SK-N-SH treated with all-trans-retinoic acid at 6 μM for 48 hours (cell line): ENCODE measurements at regions not wholly inside any gene's neighbourhood (a gene's known extent, or its start where the extent isn't known, plus 50 kb on each side); places are given as distances from the start of the nearest gene placed in this dataset.

Experiments
- ATAC-seq: fragments of 200-7000 bp; cut with Tn5 transposase; 3 replicates; pipeline ENCODE4 v1.9.1; 2020; ENCODE audit warnings: mild to moderate bottlenecking, moderate library complexity
- ARNTL ChIP-seq: fragments of 450-650 bp; formaldehyde crosslinking; IDR thresholded peaks from 2 replicates; pipeline ENCODE4 v1.5.0; 2020; ENCODE audit warnings: low read depth, mild to moderate bottlenecking, moderate library complexity, borderline replicate concordance
- BACH2 ChIP-seq: fragments of 250-450 bp; sonication (Bioruptor Pico); IDR thresholded peaks from 2 replicates; pipeline ENCODE4 v1.9.0; 2021; ENCODE audit warnings: mild to moderate bottlenecking, borderline replicate concordance
- CSDC2 ChIP-seq: fragments of 250-450 bp; sonication (Bioruptor Pico); IDR thresholded peaks from 2 replicates; pipeline ENCODE4 v1.5.0; 2020; ENCODE audit warnings: mild to moderate bottlenecking, moderate library complexity
- ESRRG ChIP-seq: fragments of 250-450 bp; sonication (Bioruptor Pico); IDR thresholded peaks from 2 replicates; pipeline ENCODE4 v1.6.1; 2021; ENCODE audit warnings: mild to moderate bottlenecking
- GLIS3 ChIP-seq: fragments of 250-450 bp; sonication (Bioruptor Pico); IDR thresholded peaks from 2 replicates; pipeline ENCODE4 v1.5.0; 2020; ENCODE audit warnings: mild to moderate bottlenecking, moderate library complexity
- ISL1 ChIP-seq: fragments of 250-450 bp; sonication (Bioruptor Pico); IDR thresholded peaks from 2 replicates; pipeline ENCODE4 v2.1.2; 2022; ENCODE audit warnings: mild to moderate bottlenecking, moderate library complexity
- OSR1 ChIP-seq: fragments of 250-450 bp; sonication (Bioruptor Pico); IDR thresholded peaks from 2 replicates; pipeline ENCODE4 v1.8.0; 2022; ENCODE audit warnings: moderate library complexity, mild to moderate bottlenecking, inconsistent platforms
- PATZ1 ChIP-seq: fragments of 250-450 bp; sonication (Bioruptor Pico); IDR thresholded peaks from 2 replicates; pipeline ENCODE4 v1.8.0; 2020; ENCODE audit warnings: mild to moderate bottlenecking, moderate library complexity, borderline replicate concordance
- POU6F1 ChIP-seq: fragments of 250-450 bp; sonication (Bioruptor Pico); IDR thresholded peaks from 2 replicates; pipeline ENCODE4 v1.8.0; 2021; ENCODE audit warnings: low read depth, mild to moderate bottlenecking, moderate library complexity, borderline replicate concordance
- PPARA ChIP-seq: fragments of 250-450 bp; sonication (Bioruptor Pico); IDR thresholded peaks from 2 replicates; pipeline ENCODE4 v1.5.0; 2020; ENCODE audit warnings: mild to moderate bottlenecking, borderline replicate concordance
- RARB ChIP-seq: fragments of 250-450 bp; sonication (Bioruptor Pico); IDR thresholded peaks from 2 replicates; pipeline ENCODE4 v1.8.0; 2021; ENCODE audit warnings: mild to moderate bottlenecking, moderate library complexity
- SNAI2 ChIP-seq: fragments of 250-450 bp; sonication (Bioruptor Pico); IDR thresholded peaks from 2 replicates; pipeline ENCODE4 v1.5.0; 2020; ENCODE audit warnings: mild to moderate bottlenecking, moderate library complexity
- TCF4 ChIP-seq: fragments of 250-450 bp; sonication (Bioruptor Pico); IDR thresholded peaks from 2 replicates; pipeline ENCODE4 v1.8.0; 2021; ENCODE audit warnings: mild to moderate bottlenecking, moderate library complexity, borderline replicate concordance
- TOX ChIP-seq: fragments of 250-450 bp; sonication (Bioruptor Pico); IDR thresholded peaks from 2 replicates; pipeline ENCODE4 v1.8.0; 2021; ENCODE audit warnings: mild to moderate bottlenecking, moderate library complexity, borderline replicate concordance
- TSHZ2 ChIP-seq: fragments of 250-450 bp; sonication (Bioruptor Pico); IDR thresholded peaks from 2 replicates; pipeline ENCODE4 v1.5.0; 2020; ENCODE audit warnings: mild to moderate bottlenecking, moderate library complexity
- ZC3H10 ChIP-seq: fragments of 250-450 bp; sonication (Bioruptor Pico); IDR thresholded peaks from 2 replicates; pipeline ENCODE4 v1.5.1; 2021; ENCODE audit warnings: mild to moderate bottlenecking, moderate library complexity
- ZFP3 ChIP-seq: fragments of 250-450 bp; sonication (Bioruptor Pico); IDR thresholded peaks from 2 replicates; pipeline ENCODE4 v1.5.0; 2020; ENCODE audit warnings: mild to moderate bottlenecking, moderate library complexity
- ZFP30 ChIP-seq: fragments of 450-650 bp; formaldehyde crosslinking; IDR thresholded peaks from 2 replicates; pipeline ENCODE4 v1.5.0; 2022; ENCODE audit warnings: mild to moderate bottlenecking, moderate library complexity
- ZNF565 ChIP-seq: fragments of 450-650 bp; formaldehyde crosslinking; conservative IDR thresholded peaks from 2 replicates; pipeline ENCODE4 v1.5.0; 2020; ENCODE audit warnings: low read depth, mild to moderate bottlenecking, moderate library complexity
- ZNF8 ChIP-seq: fragments of 450-650 bp; formaldehyde crosslinking; IDR thresholded peaks from 2 replicates; pipeline ENCODE4 v1.5.0; 2020; ENCODE audit warnings: mild to moderate bottlenecking, moderate library complexity
- TF ChIP-seq, protein P1 (sequence below): fragments of 250-450 bp; sonication (Bioruptor Pico); IDR thresholded peaks from 2 replicates; pipeline ENCODE4 v1.5.1; 2020; ENCODE audit warnings: low read depth, mild to moderate bottlenecking, moderate library complexity
- TF ChIP-seq, protein P2 (sequence below): fragments of 250-450 bp; sonication (Bioruptor Pico); IDR thresholded peaks from 2 replicates; pipeline ENCODE4 v1.5.1; 2021; ENCODE audit warnings: mild to moderate bottlenecking, moderate library complexity

DNA sequence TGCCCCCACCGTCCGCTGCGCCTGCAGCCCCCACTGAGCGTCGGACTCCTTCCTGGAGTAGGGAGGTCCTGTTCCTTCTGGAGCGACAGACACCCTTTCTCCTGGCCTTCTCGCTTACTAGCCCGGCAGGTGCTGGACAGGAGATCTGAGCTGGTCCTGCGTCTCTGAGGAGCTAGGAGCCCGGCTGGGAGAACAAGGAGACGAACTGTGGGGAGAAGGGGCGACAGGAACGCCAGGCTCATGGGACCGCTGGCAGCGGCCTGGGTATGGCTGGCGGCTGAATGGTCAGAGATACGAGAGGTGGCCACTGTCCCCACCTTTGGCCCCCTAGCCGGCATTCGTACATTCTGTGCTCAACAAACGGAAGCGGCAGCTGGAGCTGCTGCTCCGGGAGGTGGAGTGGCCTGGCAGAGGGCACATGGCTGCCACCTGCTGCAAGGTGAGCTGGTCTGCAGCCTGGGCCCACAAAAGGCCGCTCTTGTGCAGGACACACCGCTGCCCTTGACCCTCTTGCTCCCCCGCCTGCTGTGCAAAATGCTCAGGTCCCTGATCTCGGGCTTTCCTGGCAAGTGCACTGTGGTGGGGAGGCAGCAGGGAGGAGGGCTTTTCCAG lies 2066.7 kb downstream of the TP53TG3F start (continued):
- TF ChIP-seq PATZ1 (CRISPR knock-in tag): no peak
- no peak for TF ChIP-seq TOX (CRISPR knock-in tag)
- TF ChIP-seq BACH2 (CRISPR knock-in tag): no peak
- no peak for TF ChIP-seq RARB (CRISPR knock-in tag)
- no peak for TF ChIP-seq TSHZ2

DNA sequence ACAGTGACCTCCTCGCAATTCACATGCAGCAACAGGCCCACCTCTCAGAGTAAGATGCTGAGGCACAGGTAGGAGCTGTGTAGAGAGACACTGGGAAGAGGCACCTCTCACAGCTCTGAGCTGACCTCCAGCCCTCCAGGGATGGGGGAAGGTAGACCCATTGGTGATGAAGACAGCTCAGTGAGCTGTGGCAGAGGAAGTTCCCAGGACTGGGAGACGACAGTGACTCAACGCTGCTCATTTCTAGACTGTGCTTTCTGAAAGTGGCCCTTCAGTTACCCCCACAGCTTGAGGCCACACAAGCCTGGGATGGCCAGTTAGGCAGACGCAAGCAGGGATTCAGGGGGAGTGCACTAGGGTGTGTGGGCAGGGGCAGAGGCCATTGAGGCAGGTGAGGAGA lies 2073.2 kb downstream of the TP53TG3F start:
- TF ChIP-seq ZC3H10 (CRISPR knock-in tag) (no peak), ZFP3 (CRISPR knock-in tag) (no peak), PPARA (CRISPR knock-in tag) (no peak), ARNTL (CRISPR knock-in tag) (no peak), ZNF8 (no peak), CSDC2 (CRISPR knock-in tag) (no peak), GLIS3 (no peak), ZNF565 (CRISPR knock-in tag) (no peak), OSR1 (CRISPR knock-in tag) (no peak)
- no peak for ATAC-seq

- no peak for ATAC-seq
- TF ChIP-seq BACH2 (CRISPR knock-in tag) (no peak), ZNF565 (CRISPR knock-in tag) (no peak), ISL1 (CRISPR knock-in tag) (no peak), CSDC2 (CRISPR knock-in tag) (no peak), GLIS3 (no peak), TOX (CRISPR knock-in tag) (no peak), ZC3H10 (CRISPR knock-in tag) (no peak), OSR1 (CRISPR knock-in tag) (no peak), ESRRG (no peak), ARNTL (CRISPR knock-in tag) (no peak), ZNF8 (no peak), POU6F1 (no peak), TCF4 (CRISPR knock-in tag) (no peak), TSHZ2 (no peak), ZFP30 (CRISPR knock-in tag) (no peak), PATZ1 (CRISPR knock-in tag) (no peak), ZFP3 (CRISPR knock-in tag) (no peak), SNAI2 (CRISPR knock-in tag) (no peak)
- TF ChIP-seq, protein P1, sequence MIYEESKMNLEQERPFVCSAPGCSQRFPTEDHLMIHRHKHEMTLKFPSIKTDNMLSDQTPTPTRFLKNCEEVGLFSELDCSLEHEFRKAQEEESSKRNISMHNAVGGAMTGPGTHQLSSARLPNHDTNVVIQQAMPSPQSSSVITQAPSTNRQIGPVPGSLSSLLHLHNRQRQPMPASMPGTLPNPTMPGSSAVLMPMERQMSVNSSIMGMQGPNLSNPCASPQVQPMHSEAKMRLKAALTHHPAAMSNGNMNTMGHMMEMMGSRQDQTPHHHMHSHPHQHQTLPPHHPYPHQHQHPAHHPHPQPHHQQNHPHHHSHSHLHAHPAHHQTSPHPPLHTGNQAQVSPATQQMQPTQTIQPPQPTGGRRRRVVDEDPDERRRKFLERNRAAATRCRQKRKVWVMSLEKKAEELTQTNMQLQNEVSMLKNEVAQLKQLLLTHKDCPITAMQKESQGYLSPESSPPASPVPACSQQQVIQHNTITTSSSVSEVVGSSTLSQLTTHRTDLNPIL (CRISPR knock-in tag): no peak
- TF ChIP-seq, protein P2, sequence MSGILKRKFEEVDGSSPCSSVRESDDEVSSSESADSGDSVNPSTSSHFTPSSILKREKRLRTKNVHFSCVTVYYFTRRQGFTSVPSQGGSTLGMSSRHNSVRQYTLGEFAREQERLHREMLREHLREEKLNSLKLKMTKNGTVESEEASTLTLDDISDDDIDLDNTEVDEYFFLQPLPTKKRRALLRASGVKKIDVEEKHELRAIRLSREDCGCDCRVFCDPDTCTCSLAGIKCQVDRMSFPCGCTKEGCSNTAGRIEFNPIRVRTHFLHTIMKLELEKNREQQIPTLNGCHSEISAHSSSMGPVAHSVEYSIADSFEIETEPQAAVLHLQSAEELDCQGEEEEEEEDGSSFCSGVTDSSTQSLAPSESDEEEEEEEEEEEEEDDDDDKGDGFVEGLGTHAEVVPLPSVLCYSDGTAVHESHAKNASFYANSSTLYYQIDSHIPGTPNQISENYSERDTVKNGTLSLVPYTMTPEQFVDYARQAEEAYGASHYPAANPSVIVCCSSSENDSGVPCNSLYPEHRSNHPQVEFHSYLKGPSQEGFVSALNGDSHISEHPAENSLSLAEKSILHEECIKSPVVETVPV: no peak
These were observed 2074.3 kb downstream of the TP53TG3F start for GRCh38 chr16:35533683-35534082.
